Hepatic stellate cell (primary cell): ENCODE measurements at regions not wholly inside any gene's neighbourhood (a gene's known extent, or its start where the extent isn't known, plus 50 kb on each side); places are given as distances from the start of the nearest gene placed in this dataset.

ENCODE experiments used
- DNase-seq: peaks from one replicate; pipeline ENCODE4 v3.0.0; 2011; ENCODE audit warnings: low spot score

DNA sequence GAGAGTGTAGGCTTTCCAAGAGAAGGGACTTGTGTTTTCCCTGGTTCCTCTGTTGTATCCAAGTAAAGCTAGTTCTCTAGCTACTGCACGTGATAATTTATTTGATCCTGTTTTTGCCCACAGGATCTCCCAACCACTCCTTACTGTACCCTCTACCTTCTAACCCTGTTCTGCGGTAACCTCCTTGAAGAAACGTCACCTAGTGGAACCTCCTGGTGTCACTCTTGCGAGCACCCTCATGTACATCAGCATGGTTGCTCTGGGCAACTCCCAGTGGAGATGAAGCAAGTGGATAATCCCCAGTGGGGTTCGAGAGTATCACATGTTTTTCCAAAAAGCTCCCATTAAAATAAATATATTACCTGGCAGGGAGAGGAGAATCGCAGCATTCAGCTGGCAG lies 108.9 kb upstream of the CLMP start:
- DNase-seq: no peak

DNA sequence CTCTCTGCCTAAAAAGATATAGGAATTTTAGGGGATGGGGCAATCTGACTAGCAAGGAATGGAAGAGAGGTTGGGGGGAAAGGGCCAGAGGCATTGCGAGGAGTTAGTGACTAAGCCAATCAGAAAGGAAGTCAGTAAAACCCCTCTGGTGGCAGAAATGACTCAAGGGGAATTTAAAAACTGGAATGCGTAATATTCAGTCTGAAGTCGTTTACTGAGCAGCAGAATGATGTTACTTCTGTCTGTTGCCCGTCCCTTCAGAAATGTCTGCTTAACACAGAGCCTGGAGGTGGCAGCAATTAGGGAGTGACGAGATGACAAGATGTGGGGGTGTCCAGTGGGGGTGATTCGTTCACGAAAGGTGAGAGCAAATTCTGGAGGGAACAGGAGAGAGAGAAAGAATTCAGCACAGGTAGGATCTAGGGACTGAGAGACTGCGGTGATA lies 107.7 kb upstream of the CLMP start:
- peak; percentile 26 for DNase-seq

DNA sequence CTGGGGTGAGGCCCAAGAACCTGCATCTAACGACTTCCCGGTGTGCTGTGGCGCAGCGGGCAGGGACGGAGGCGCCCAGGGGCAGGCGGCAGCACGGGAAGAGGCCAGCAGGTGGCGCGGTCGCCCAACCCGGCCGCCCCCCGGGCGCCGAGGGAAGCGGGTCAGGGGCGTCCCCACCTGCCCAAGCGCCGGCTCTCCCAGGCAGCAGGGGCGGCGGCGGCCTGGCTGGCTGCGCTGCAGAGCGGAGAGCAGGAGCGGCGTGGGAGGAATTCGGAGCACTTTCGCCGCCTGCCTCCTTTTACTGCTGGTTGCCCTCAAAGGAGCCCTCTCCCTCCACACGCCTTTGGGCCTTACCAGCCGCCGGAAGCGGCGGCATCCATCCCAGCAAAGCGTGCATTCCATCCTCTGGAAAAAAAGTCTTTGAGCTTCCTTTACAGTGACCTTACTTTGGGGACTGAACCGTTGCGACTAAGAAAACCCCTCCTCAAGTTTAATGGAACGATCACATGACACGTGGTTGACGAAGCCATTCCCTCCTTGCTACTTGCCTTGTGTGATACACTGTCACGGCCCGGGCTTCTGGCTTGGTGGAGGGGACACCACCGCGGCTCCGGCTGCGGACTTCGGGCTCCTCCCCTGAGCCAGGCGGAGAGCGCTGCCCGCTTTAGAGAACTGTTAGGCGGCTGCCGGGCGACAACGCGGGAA lies 106.8 kb upstream of the CLMP start:
- peak; percentile 60 for DNase-seq

DNA sequence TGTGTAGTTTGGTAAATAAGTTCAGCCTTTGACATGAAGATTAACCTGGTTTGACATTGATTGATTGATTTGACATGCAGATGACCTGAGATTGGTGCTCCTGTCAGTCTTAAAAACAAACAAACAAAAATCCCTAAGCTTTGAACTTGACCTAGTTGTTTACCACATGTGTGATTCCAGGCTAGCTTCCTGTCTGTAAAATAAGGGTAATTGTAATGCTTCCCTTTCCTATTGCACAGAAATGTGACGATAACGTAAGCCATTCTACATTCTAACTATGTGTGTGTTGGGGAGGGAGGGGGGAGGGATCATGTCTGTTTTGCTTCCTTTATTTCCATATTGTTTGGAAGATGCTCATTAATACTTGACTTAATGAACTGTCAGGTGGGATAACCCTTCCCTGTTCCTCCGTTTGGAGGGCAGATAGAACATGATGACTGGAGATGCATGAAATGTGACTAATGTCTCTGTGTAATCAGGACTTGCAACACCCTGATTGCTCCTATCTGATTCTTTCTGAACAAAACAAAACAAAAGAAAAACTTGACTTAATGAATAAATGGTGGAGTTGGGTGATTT lies 106.1 kb upstream of the CLMP start:
- no peak for DNase-seq

DNA sequence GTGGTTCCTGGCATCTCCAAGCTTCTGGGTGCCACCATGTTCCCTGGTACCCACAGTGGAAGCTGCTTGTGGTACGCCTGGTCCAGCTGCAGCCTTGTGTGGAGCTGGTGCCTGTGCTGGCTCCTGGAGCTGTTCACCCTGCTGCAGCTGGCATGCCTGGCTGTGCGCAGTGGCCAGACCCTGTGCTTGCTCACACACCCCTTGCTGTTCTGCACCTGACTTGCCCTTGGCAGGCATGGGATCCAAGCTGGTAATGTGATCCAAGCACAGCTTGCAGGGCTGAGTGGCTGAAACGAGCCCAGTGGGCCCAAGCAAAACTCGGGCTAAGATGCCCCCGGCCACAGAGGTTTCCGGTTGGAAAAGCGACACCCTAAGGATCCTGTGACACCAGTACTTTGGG lies 104.7 kb upstream of the CLMP start:
- no peak for DNase-seq

DNA sequence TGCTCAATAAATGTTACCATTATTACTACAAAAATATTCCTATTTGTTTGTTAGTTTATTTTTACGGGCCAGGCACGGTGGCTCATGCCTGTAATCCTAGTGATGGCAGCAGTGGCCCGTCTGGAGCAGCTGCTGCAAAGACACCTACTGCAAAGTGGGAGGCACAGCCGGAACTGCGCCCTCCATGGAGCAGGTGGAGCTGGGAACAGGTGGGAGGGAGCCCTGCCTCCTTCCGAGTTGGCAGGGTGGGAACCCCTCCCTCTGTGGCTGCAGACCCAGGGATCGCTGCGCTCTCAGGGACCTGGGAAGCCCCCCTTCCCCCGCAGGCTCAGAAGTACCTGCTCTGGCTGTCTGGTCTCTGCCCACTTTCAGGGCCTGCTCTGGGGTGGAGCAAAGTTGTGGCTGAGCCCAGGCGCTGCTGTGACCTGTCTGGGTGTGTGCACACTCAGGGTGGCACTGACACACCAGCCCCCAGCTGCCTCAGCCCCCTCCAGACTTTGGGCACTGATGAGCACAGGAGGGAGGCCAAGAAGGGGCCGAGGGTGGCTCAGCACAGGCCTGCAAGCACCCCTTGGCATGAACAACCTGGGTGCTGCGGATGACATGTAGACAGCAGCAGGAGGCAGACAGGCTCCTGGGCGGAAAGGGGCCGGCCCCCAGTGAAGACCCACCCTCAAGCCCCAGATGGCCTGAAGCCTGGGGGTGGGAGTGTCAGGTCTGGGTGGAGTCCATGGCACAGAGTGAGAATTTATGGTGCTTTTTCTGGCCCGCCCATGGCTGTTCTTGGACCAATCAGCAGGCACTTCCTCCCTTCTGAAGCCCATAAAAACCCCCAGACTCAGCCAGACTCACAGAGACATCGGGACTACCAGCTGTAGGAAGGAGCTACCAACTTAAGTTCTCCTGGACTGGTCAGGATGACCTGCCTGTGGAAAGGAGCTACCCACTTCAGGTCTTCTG lies 103.7 kb upstream of the CLMP start:
- DNase-seq: no peak

DNA sequence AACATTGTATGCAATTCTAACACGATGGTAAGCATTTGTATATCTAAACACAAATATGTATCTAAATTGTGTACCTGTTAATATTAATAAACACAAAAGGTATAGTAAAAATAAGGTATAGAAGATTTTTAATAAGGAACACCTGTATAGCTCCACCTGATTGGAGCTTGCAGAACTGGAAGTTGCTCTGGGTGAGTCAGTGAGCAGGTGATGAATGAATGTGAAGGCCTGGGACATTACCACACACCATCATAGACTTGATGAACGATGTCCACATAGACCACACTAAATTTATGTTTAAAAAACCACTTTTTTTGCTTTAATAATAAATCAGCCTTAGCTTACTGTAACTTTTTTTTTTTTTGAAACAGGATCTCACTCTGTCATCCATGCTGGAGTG lies 97.6 kb upstream of the CLMP start:
- no peak for DNase-seq

DNA sequence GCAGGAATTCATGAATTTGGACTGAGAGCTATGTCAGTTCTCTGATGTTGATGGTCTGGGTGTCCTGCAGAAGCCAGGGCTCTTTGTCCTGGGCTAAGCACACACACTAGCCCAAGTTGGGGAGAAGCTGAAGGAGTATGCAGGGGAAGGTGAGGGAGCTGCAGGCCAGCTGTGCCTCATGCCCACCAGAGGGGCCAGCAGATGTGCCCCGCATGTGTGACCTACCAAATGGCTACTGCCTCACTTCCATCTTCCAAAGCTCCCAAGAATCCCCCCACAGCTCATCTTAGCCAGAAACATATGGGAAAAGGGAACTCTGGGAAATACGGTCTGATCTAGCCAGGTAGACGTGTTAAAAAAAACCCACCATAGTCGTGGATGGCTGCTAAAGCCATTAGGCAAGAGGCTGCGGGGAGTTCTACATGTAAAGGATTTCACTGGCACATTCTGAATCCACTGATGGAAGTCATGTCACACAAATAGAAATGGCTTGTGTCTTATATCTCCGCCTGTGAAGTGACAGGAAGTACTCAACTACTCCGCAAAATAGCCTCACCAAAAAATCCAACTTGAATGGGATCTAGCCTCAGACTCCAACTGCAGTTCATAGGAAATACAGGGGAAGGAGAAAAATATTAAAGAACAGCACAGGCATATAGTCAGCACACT lies 96.3 kb upstream of the CLMP start:
- DNase-seq: no peak

DNA sequence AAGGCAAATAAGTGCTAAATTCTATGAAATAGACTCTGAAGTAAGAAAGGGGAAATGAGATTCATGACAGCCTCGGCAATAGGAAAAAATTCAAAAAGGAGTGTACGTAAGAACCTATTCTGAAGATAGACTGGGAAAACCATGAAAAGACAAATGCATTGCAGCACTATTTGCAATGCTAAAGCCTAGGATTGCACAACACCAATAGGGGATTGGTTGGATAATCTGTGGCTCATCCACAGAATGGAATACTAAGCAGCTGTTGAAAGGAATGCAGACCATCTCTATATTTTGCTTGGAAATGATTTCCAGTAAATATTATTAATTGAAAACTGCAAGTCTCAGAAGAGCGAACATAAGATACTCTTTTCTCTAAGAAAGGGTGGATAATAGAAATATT lies 91.7 kb upstream of the CLMP start:
- no peak for DNase-seq

DNA sequence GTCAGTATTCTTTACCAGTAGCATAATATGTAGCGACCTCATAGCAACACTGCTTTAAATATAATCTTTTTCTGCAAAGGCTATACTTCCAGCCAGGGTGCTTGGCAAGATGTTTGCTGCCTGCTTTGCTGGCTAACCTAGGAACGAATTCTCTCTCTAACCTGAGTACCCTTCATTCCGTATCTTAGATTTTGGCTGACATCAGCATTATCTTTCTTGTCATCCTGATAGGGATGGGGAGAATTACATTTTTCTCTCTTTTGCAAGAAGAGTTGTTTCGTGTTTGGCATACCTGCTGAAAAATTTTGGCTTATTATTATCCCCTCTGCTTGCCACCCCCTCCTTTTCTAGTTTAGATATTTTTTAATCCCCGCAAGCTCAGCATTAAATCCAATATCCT lies 91.2 kb upstream of the CLMP start:
- DNase-seq: no peak

DNA sequence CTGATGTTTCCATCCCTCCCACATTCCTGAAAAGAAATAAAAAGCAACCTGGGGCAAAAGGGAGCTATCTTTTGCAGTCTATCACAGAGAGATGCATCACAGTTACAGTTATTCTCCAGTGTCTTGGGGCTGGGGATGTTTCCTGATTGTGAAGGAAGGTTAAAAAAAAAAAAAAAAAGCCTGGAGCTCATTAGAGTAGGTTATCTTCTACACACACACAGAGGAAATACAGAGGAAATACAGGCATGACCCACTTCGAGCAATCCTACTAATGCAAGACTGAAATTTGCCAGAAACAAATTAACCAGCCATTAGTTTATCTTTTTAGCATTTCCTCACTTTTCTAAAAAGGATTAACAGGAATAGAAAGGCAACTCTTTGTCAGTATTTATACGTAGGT lies 89.4 kb upstream of the CLMP start:
- DNase-seq: no peak

DNA sequence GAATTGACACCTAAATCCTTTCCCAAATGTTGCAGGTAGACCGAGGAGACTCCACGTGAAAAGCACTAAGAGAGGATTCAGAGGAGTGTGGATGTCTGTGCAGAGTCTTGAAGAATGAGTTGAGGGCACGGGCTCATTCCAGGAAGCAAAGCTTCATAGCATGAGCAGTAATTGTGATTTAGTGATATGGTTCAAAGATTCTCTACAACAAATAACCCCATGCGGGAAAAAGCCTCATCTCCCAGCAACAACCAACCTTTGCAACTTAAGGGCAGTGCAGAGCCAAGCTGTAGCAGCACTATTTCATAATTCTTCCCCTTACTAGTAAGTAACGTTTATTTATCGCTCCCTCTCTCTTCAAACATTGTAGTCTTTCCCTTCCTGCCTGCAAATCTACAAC lies 87.5 kb upstream of the CLMP start:
- DNase-seq: no peak

DNA sequence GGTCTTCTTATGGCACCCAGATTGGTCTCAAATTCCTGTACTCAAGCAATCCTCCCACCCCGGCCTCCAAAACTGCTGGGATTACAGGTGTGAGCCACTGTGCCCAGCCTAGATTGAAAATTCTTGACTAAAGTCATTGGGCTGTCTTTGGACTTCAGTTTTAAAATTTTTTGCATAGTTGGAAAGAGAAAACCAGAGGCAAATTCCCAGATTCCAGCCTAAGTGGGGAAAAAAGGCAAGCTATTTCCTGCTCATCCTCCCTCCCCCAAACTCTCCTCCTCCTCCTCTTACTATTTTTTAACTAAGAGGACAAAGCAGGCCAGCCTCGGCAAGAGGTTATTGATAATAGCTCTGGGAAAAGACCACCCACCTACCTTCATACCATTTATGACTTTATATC lies 78.6 kb upstream of the CLMP start:
- DNase-seq: no peak

DNA sequence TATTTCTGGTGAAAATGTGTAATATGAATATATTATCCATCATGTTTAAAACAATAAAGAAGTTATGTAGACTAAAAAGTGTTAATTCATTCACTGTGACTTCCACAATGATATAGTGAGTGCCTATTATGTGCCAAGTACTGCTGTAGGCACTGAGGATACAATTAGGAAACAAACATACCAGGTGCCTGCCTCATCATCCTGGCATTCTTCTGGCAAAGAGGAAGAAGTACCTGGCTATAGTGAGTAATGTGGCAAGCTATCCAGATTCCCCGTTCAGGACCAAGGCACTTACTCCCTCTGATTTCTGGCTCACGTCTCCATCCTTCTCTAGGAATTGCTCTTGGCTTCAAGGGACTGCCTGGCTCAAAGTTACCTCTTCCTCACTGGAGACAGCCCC lies 77.5 kb upstream of the CLMP start:
- no peak for DNase-seq

DNA sequence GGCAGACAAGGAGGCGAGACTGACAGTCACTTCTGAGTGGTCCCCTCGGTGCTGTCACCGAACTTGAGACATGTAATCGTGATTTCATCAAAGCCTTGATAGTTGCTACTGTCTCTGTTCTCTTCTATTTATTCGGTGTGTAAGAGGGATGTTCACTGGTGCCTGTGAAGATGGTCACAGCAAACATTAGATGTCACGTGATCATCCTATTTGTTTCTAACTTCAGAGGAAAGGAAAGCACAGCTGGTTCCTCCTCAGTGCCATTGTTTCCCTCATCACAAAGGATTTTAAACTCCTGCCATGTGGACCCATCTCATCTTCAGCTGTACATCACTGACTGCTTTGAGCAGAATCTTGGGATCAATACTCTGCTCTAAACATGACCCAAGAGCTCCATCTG lies 73.1 kb upstream of the CLMP start:
- DNase-seq: no peak

DNA sequence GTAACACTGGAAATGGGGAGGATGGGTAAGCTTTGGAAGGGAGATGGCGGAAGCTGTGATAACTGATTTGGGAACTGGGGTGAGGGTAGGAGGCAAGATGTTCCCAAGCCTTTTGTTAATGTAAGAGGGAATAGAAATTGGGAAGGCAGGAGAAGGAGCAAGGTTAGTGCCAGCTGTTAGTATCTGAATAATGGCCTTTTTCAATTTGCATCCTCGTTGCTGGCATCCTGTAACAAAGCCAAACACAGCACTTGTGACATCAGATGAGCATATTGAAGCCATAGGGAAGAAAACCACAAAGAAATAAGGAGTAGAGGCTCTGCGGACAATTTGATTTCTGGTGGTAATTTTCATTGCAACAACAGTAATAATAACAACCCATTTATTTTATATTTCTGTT lies 70.9 kb upstream of the CLMP start:
- no peak for DNase-seq

DNA sequence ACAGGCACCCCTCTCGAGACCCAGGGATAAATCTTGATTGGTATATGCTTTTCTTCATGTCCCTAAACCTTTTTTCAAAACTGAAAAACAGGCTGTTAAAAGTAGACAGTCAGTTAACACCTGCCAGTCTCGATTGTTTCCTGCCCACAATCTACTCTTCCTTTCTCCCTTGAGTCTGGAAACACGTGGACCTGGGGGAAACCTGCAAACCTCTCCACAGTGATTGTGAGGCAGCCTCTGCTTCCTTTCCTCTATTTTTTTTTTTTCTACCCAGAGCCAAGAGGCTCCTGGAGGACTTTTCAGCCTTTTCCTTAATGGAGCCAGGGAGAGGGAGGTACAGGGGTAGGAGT lies 69.4 kb upstream of the CLMP start:
- no peak for DNase-seq

DNA sequence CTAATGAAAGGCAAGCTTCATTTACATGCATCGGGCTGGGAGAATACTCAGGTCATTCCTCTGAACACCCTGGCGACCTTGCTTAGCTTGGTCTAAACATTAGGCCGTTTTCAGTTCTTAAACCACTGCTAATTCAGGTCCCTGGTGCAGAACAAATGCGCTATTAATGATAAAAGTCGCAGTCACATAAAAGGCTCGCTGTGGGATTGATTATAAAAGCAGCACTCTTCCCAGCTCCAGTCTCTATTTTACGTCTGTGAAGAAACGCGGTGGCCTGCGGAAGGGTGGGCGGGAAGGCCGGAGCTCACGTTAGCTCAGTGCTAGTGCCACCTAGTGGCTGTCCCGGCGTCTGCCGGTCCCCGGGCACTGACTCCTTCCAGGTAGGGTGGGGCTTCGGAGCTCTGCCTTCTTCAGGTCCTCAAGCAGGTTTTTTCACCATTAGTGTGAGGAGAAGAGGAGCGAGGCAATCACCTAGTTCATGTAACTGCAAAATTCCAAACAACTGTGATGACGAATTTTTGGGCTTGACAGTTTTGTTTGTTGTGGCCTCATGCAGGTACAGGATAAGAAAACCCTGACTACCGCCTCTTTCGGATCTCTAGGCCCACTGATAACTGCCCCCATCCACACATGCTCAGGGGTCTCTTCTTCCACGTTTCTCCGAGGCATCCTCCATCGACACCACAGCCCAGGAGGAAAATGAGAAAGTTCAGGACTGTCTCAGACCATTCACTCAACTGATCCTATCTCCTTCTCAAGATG lies 66.5 kb upstream of the CLMP start:
- peak; percentile 70 for DNase-seq

DNA sequence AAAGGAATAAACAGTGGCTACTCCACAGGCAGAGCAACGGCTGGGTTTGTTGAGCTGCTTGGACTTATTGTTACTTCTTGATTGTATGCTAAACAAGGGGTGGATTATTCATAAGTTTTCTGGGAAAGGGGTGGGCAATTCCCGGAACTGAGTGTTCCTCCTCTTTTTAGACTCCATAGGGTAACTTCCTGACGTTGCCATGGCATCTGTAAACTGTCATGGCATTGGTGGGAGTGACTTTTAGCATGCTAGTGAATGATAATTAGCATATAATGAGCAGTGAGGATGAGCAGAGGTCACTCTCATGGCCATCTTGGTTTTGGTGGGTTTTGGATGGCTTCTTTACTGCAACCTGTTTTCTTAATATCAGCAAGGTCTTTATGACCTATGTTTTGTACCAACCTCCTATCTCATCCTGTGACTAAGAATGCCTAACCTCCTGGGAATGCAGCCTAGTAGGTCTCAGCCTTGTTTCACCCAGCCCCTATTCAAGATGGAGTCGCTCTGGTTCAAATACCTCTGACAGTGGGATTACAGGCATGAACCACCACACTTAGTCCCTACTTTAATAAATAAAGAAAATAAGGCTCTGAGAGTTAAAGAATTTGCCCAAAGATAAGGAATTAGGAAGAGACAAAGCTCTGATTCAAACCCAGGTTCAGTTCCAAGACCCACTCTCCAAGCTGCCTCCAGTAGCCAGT lies 65.6 kb upstream of the CLMP start:
- no peak for DNase-seq

DNA sequence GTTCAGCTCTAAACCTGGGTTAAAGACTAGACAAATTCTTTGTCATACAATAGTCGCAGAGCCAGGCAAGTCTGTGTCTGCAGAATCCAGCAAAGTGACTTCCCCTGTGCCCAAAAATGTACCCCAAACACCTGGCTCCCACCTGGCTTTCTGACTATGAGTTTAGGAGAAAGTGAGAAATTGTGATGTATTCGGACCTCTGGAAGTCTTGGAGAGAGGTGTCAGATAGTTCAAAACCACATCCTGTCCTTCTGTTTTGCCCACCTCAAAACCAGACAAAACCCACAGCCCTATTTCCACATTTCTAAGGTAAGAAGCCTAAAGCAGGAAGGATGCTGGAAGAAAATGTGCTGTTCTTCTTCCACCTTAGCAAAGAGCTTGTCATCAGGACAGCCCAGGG lies 63.8 kb upstream of the CLMP start:
- no peak for DNase-seq

DNA sequence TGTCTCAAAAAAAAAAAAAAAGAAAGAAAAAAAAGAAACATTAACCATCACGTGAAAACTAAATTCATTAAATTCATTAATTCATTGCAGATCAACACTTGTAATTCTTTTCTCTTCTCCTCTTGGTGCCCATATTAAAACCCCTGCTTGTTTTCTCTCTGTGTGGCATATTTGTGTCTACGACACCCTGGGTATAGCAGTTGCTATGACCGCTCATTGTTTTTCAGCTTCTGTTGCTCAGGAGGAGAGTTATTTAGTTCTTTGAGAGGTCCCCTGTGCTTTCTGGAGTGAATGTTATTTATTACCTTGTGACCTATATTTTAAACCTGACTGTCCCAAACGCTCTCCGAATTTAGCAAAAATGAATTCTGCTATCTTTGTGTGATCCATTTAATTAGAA lies 62.3 kb upstream of the CLMP start:
- no peak for DNase-seq
